ENCODE measurements at regions not wholly inside any gene's neighbourhood (a gene's known extent, or its start where the extent isn't known, plus 50 kb on each side); places are given as distances from the start of the nearest gene placed in this dataset.

DNA sequence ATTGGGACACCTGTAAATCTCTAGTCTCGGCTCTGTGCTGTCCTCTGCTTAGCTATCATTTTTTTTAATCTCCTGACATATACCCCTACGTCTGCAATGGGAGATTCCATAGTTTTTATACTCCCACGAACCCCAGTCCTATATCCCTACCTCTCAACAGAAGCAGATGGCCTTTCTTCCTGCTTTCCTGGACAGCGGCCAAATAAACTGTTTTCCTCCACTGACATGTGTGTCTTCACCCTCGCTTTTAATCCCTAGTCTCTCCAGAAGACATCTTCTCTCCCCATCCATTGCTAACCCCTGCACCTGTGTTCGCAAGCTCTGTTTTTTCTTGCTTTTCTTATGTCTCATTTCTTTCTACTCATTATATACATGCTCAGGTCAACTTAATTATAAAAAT is 395.4 kb downstream of the EPHA4 start:
- Histone ChIP-seq H3K4me3 (ENCODE audit: low read length in 3 of 3) (no peak overlapping the region), H3K9ac (ENCODE audit: low read length in 3 of 3) (no peak overlapping the region), H3K27ac (ENCODE audit: low read depth in 2 of 2, low read length in 2 of 2) (no peak overlapping the region), H3K27me3 (ENCODE audit: control insufficient read depth, insufficient read depth, low read length) (no peaks in the 10 kb centered on the region), H3K36me3 (ENCODE audit: control insufficient read depth in 2 of 3, insufficient read depth in 3 of 3, low read length in 3 of 3) (no peaks in the 10 kb centered on the region), H3K9me3 (ENCODE audit: control insufficient read depth in 2 of 3, insufficient read depth in 1 of 3, low read length in 3 of 3) (no peaks in the 10 kb centered on the region), H3K4me1 (ENCODE audit: control insufficient read depth in 2 of 3, insufficient read depth in 2 of 3, low read depth in 1 of 3, low read length in 3 of 3) (no peaks in the 10 kb centered on the region)
- no peak for DNase-seq
- no peak for FAIRE-seq
- TF ChIP-seq, protein P1, sequence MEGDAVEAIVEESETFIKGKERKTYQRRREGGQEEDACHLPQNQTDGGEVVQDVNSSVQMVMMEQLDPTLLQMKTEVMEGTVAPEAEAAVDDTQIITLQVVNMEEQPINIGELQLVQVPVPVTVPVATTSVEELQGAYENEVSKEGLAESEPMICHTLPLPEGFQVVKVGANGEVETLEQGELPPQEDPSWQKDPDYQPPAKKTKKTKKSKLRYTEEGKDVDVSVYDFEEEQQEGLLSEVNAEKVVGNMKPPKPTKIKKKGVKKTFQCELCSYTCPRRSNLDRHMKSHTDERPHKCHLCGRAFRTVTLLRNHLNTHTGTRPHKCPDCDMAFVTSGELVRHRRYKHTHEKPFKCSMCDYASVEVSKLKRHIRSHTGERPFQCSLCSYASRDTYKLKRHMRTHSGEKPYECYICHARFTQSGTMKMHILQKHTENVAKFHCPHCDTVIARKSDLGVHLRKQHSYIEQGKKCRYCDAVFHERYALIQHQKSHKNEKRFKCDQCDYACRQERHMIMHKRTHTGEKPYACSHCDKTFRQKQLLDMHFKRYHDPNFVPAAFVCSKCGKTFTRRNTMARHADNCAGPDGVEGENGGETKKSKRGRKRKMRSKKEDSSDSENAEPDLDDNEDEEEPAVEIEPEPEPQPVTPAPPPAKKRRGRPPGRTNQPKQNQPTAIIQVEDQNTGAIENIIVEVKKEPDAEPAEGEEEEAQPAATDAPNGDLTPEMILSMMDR (IDR thresholded peaks at IDR 0.05; ENCODE audit: borderline replicate concordance, extremely low read depth, insufficient read depth): no peak
- intact Hi-C loops (cut with DNase I): no loop called here

DNA sequence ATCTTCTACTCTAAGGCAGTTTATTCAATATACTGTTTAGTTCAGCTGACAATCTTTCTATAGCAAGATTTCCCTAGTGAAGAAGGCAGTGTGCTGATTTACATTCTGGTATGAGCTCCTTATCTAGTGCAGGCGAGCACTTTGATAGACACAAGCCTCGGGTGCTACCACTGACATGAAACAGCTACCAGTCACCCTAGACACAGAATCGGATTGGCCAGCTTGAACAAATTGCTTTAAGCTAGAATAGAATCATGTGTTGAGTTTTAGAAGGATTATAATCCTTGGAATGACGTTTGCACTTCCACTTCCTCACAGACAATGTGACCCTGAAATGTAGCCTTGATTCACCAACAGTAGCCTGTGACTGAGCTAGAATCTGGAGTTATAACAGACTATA is 394.0 kb downstream of the EPHA4 start:
- FAIRE-seq: no peak
- Histone ChIP-seq H3K4me1 (ENCODE audit: control insufficient read depth in 2 of 3, insufficient read depth in 2 of 3, low read depth in 1 of 3, low read length in 3 of 3) (no peaks in the 10 kb centered on the region), H3K27me3 (ENCODE audit: control insufficient read depth, insufficient read depth, low read length) (no peaks in the 10 kb centered on the region), H3K27ac (ENCODE audit: low read depth in 2 of 2, low read length in 2 of 2) (no peak overlapping the region), H3K36me3 (ENCODE audit: control insufficient read depth in 2 of 3, insufficient read depth in 3 of 3, low read length in 3 of 3) (no peaks in the 10 kb centered on the region), H3K9me3 (ENCODE audit: control insufficient read depth in 2 of 3, insufficient read depth in 1 of 3, low read length in 3 of 3) (no peaks in the 10 kb centered on the region), H3K4me3 (ENCODE audit: low read length in 3 of 3) (no peak overlapping the region), H3K9ac (ENCODE audit: low read length in 3 of 3) (no peak overlapping the region)
- DNase-seq: no peak
- TF ChIP-seq, protein P1 (IDR thresholded peaks at IDR 0.05; ENCODE audit: borderline replicate concordance, extremely low read depth, insufficient read depth): no peak
- intact Hi-C loops (cut with DNase I): no loop called here

DNA sequence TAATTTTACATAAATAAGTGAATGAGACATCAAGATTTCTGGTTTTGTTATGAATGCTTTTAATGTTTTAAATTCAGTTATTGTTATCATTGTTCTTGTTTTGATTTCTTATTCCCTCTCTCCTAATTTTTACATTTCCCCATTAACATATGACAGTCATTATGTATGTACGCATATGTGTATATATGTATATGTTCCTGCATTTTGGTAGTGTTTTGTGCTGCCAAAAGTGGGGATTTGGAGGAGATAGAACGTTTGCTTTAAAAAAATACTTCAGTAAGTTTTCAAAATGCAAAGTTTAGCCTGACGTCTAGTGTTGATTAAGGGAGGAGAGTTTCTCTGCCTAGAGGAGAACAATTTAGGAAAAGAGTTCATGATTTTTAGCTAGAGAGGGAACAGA is 385.2 kb downstream of the EPHA4 start:
- Histone ChIP-seq H3K9me3 (ENCODE audit: control insufficient read depth in 2 of 3, insufficient read depth in 1 of 3, low read length in 3 of 3) (no peaks in the 10 kb centered on the region), H3K27me3 (ENCODE audit: control insufficient read depth, insufficient read depth, low read length) (no peaks in the 10 kb centered on the region), H3K36me3 (ENCODE audit: control insufficient read depth in 2 of 3, insufficient read depth in 3 of 3, low read length in 3 of 3) (no peaks in the 10 kb centered on the region), H3K4me3 (ENCODE audit: low read length in 3 of 3) (no peak overlapping the region), H3K4me1 (ENCODE audit: control insufficient read depth in 2 of 3, insufficient read depth in 2 of 3, low read depth in 1 of 3, low read length in 3 of 3) (no peaks in the 10 kb centered on the region), H3K27ac (ENCODE audit: low read depth in 2 of 2, low read length in 2 of 2) (no peak overlapping the region), H3K9ac (ENCODE audit: low read length in 3 of 3) (no peak overlapping the region)
- intact Hi-C loops (cut with DNase I): no loop called here
- DNase-seq (no peak), FAIRE-seq (no peak)
- TF ChIP-seq, protein P1 (IDR thresholded peaks at IDR 0.05; ENCODE audit: borderline replicate concordance, extremely low read depth, insufficient read depth): no peak

DNA sequence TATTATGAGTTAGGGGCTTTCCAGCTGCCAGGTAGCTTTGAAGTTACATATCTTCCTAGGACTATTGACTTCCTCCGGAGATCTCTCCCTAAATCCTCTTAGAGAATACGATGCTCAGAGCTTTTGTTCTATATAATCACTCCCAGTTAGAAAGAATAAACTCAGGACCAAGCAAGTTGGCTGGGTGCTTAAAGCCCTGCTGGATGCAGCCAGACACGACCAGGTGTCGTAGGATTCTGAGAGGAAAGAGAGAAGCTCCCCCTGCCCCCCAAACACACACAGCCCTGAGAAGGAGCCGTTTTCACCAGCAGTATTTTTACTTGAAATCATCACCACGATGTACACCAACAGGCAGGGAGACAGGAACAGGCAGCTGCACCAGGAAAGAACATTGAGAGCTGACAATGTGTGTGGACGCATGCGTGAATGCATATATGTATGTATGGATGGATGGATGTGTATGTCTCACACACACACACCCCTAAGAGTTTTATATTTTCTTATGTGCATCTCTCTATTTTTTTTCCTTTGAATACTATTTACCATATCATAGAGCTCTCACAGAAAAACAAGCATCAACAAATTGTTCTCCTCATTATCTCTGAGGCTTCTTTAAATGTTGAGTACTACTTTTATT is 382.6 kb downstream of the EPHA4 start:
- H3K9ac ChIP-seq (ENCODE audit: low read length in 3 of 3): no peak overlapping the region
- FAIRE-seq (no peak), DNase-seq (no peak)
- intact Hi-C loops (cut with DNase I): no loop called here
- no peaks in the 10 kb centered on the region for H3K36me3 ChIP-seq (ENCODE audit: control insufficient read depth in 2 of 3, insufficient read depth in 3 of 3, low read length in 3 of 3)
- H3K9me3 ChIP-seq (ENCODE audit: control insufficient read depth in 2 of 3, insufficient read depth in 1 of 3, low read length in 3 of 3): no peaks in the 10 kb centered on the region
- no peak overlapping the region for H3K4me3 ChIP-seq (ENCODE audit: low read length in 3 of 3)
- H3K4me1 ChIP-seq (ENCODE audit: control insufficient read depth in 2 of 3, insufficient read depth in 2 of 3, low read depth in 1 of 3, low read length in 3 of 3): no peaks in the 10 kb centered on the region
- H3K27ac ChIP-seq (ENCODE audit: low read depth in 2 of 2, low read length in 2 of 2): no peak overlapping the region
- H3K27me3 ChIP-seq (ENCODE audit: control insufficient read depth, insufficient read depth, low read length): no peaks in the 10 kb centered on the region
- TF ChIP-seq, protein P1 (IDR thresholded peaks at IDR 0.05; ENCODE audit: borderline replicate concordance, extremely low read depth, insufficient read depth): no peak

Data from kidney (tissue), 13 donors.